Fibroblast of lung (primary cell): ENCODE measurements at regions not wholly inside any gene's neighbourhood (a gene's known extent, or its start where the extent isn't known, plus 50 kb on each side); places are given as distances from the start of the nearest gene placed in this dataset.

Source experiments
- EZH2 ChIP-seq: IDR thresholded peaks from 2 replicates; pipeline ENCODE4 v1.5.1; 2012; ENCODE audit warnings: low read length, control low read depth, mild to moderate bottlenecking; ENCODE audit errors: missing control alignments
- TF ChIP-seq, protein P1 (sequence below), 2 donors: IDR thresholded peaks in 1 of 2; conservative IDR thresholded peaks in 1 of 2; 1 replicate in 1 of 2; 2 replicates in 1 of 2; pipeline ENCODE4 v1.5.1; 2011 to 2012; ENCODE audit warnings: low read length in 2 of 2, control low read depth in 1 of 2, inconsistent platforms in 1 of 2, low read depth in 1 of 2, mild to moderate bottlenecking in 1 of 2

GRCh38 chrX:117744958-117745357, 371.7 kb downstream of the KLHL13 start:
- TF ChIP-seq, protein P1, sequence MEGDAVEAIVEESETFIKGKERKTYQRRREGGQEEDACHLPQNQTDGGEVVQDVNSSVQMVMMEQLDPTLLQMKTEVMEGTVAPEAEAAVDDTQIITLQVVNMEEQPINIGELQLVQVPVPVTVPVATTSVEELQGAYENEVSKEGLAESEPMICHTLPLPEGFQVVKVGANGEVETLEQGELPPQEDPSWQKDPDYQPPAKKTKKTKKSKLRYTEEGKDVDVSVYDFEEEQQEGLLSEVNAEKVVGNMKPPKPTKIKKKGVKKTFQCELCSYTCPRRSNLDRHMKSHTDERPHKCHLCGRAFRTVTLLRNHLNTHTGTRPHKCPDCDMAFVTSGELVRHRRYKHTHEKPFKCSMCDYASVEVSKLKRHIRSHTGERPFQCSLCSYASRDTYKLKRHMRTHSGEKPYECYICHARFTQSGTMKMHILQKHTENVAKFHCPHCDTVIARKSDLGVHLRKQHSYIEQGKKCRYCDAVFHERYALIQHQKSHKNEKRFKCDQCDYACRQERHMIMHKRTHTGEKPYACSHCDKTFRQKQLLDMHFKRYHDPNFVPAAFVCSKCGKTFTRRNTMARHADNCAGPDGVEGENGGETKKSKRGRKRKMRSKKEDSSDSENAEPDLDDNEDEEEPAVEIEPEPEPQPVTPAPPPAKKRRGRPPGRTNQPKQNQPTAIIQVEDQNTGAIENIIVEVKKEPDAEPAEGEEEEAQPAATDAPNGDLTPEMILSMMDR (conservative IDR thresholded peaks at IDR 0.05 in 1 of 2, IDR thresholded peaks at IDR 0.05 in 1 of 2; ENCODE audit: low read depth in 1 of 2, low read length in 2 of 2), result no peak
- no peak for TF ChIP-seq EZH2
